CD4-positive, alpha-beta T cell treated with Interleukin-1 beta for 1 hour (primary cell): ENCODE measurements at regions not wholly inside any gene's neighbourhood (a gene's known extent, or its start where the extent isn't known, plus 50 kb on each side); places are given as distances from the start of the nearest gene placed in this dataset.
"Not testable (repeated sequence)": the region's sequence is repeated elsewhere in the genome, so short reads cannot be mapped to it uniquely, and the experiment has no call there.

Experiments
- DNase-seq, 2 donors: peaks; one replicate each; pipeline ENCODE4 v3.0.0-alpha.2; 2020 to 2022

DNA sequence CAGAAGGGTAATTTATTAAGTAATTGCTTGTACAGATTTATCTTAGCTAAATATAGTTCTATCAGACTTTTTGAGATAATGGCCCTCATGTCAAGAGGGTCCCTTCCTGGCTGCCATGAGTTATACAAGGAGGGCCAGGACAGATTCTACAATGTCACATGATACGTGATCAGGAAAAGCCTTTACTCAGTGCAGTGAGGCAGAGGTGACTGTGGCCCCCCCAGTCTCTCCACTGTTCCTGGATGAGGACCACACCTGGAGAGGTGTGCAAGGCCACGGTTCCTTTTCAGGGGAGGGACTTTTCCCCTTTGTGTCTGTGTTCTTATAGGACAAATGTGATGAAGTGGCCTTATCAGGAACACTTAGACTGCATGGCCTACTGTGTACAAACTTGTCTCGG, 54.3 kb upstream of the LRCH1 start:
- DNase-seq: no peak

DNA sequence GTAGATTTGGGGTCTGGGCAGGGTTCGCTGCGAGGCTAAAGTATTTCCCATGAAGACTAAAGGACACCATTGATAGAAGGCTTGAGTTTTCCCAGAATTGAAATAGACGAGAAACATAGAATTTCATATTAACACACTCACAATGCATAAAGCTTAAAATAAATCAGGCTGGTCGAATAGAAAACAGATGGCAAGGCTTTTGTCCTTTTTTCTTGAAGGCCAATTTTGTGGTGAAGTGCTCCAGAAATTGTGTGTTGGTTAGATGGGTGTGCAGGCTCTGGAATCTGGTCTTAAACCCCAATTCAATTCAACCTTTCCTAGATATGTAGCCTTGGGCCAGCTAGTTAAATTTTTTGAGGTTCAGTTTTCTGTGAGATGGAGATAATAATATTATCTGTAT, 56.9 kb upstream of the LRCH1 start:
- no peak for DNase-seq

DNA sequence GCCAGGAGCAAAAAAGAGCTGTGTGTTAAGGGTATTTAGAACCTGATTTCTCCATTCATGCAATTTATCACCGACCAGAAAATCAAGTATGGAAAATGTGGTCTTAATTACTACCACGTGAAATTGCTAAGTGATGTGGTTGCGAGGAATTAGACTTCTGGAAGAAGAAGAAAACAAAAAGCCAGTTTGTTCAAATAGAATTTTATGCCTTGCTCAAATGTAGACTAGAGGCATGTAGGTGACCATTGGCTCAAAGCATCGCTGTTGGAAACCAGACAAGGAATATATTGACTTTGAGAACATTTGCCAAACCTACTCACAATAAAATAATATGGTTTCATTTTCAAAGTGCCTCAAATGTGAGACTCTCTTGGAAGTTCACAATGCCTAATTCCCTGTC, 57.3 kb upstream of the LRCH1 start:
- DNase-seq: no peak

GRCh38 chr13:46495066-46495465, 57.9 kb upstream of the LRCH1 start:
- DNase-seq: no peak

DNA sequence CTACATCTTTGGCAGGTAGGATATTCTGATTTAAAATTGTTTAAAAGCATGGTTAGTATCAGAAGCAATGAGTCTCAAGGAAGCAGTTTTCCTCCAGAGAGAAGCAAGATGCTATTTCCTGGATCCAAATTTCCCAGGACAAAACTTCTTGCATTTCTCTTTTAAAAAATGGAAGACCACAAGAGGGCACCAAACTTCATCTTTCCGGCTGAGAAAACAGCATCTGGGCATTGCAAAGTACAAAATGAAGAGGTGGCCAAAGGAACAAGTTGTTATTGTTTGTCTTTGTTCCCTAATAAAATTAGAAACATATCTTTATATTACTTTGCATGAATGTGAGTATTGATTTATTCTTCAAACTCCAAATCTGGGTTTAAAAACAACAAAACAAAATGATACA, 60.0 kb upstream of the LRCH1 start:
- peak in 1 of 2 donors; percentile 30 for DNase-seq

- DNase-seq: no peak
These were observed 61.3 kb upstream of the LRCH1 start for GRCh38 chr13:46491641-46492040.

- not testable (repeated sequence) for DNase-seq
These were observed 62.3 kb upstream of the LRCH1 start for GRCh38 chr13:46490713-46491112.

GRCh38 chr13:46490129-46490528, 62.8 kb upstream of the LRCH1 start:
- no peak for DNase-seq

DNA sequence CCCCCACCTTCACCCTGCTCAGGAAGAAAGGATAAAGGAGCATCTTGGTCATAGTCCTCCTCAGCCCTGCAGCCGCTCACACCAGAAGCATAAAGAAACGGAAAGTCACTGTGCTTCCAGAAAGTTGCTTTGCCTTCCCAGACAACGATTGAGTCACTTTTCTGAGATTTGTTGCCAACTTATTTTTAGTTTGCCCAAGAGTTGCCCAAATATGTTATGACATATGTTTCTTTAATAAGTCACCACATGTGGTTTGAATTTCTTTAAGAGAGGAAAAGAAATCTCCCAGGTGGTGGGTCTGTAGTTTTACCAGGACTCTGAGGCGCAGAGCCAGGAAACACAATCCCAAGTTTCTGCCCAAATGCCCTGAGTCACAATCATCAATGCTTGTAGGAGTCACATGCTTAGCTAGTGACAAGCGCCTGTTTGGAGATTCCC, 63.4 kb upstream of the LRCH1 start:
- DNase-seq: no peak

DNA sequence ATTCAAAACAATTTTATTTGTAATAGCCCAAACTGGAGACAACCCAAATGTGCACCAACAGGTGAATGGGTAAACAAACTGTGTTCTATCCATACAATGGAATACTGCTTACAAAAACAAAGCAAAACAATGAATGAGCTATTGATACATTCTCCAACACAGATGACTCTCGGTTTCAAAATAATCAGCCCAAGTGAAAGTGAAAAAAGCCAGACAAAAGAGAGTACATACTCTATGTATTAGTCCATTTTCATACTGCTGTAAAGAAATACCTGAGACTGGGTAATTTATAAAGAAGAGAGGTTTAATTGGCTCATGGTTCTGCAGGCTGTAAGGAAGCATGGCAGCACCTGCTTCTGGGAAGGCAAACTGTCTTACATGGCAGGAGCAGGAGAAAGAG, 65.2 kb upstream of the LRCH1 start:
- DNase-seq: no peak

GRCh38 chr13:46486270-46486669, 66.7 kb upstream of the LRCH1 start:
- DNase-seq: no peak

DNA sequence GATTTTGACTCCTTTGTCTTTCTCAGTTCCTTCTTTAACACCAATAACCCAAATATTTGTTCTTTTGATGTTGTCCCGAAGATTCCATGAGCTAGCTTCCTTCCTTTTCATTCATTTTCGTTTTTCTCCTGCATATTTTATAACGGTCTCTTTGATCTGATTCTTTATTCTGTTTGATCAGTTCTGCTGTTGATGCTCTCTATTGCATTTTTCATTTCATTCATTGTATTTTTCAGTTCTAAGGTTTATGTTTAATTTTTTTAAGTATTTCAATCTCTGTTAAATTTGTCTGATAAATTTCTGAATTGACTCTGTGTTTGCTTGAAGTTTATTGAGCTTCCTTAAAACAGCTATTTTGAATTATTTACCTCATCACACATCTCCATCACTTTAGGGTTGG, 68.4 kb upstream of the LRCH1 start:
- DNase-seq: no peak

- no peak for DNase-seq
These were observed 71.8 kb upstream of the LRCH1 start for GRCh38 chr13:46481166-46481565.

DNA sequence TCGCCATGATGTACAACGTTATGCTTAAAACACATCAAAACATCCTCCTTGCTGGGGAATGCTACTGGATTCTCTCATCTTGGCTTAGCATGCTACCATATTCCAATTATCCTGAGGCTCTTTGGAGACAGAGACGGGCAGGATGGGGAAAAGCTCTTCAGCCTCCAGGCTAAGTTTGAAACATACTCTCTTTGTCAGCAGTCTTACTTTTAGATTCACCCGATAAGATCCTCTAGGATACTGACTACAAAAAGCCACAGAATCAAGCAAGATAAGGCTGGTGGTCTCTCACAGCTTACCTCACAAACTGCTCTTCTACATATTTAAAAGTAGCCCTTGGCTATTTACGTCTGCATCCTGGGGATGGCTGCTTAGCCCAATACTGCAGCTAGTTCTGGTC, 72.8 kb upstream of the LRCH1 start:
- no peak for DNase-seq

DNA sequence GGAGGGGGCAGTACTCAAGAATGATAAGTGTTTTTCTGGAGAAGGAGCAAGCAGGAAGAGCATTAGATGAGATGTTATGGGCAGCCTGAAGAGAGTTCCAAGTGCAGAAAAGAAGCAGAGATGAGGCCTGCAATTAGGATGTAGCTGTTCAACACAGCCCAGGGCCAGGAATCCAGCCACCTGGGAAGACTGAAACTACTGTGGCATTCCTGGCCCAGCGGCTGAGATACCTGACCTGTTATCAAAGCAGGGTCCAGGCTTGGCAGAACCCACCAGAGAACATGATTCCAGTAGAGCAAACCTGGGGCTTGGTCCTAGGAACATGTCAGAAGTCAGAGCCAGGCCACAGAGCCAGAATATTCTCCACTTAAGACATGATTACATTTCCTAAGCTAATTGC, 73.3 kb upstream of the LRCH1 start:
- DNase-seq: no peak

GRCh38 chr13:46479283-46479682, 73.7 kb upstream of the LRCH1 start:
- DNase-seq: no peak

- no peak for DNase-seq
These were observed 74.3 kb upstream of the LRCH1 start for GRCh38 chr13:46478651-46479050.

GRCh38 chr13:46476174-46476573, 76.8 kb upstream of the LRCH1 start:
- DNase-seq: no peak

GRCh38 chr13:46475541-46475991, 77.4 kb upstream of the LRCH1 start:
- no peak for DNase-seq

DNA sequence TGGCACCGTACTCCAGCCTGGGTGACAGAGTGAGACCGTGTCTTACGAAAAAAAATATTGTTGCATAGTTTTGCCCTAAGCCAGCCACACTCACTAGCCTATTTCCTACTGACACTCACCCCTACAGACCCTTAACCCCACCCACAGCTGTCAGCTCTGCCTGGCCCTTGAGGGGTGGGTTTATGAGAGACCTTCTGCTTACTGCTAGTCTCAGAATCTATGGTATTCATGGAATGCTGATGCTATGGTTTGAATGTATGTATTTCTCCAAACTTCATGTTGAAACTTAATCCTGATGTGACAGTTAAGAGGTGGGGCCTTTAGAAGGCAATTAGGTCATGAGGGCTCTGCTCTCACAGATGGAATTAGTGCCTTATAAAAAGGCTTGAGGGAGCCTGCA, 79.2 kb upstream of the LRCH1 start:
- no peak for DNase-seq

DNA sequence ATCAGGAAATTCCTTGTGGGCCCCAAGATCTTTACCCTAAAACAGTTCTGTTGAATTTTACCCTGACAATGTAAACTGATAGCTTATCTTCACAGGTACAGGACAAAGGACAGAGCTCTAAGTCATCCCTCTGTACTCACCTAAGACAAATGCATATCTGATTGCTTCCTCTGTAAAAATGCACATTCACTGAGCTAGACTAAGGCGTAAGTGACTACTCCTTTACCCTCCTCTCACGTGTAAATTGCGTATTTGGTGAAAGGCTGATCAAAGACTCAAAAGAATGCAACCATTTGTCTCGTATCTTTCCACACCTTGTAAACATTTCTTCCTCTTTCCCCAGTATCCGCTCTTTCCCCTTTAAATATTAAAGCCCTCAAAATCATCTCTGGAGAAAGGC, 80.6 kb upstream of the LRCH1 start:
- no peak for DNase-seq

GRCh38 chr13:46469699-46470098, 82.6 kb upstream of the RUBCNL start:
- not testable (repeated sequence) for DNase-seq

DNA sequence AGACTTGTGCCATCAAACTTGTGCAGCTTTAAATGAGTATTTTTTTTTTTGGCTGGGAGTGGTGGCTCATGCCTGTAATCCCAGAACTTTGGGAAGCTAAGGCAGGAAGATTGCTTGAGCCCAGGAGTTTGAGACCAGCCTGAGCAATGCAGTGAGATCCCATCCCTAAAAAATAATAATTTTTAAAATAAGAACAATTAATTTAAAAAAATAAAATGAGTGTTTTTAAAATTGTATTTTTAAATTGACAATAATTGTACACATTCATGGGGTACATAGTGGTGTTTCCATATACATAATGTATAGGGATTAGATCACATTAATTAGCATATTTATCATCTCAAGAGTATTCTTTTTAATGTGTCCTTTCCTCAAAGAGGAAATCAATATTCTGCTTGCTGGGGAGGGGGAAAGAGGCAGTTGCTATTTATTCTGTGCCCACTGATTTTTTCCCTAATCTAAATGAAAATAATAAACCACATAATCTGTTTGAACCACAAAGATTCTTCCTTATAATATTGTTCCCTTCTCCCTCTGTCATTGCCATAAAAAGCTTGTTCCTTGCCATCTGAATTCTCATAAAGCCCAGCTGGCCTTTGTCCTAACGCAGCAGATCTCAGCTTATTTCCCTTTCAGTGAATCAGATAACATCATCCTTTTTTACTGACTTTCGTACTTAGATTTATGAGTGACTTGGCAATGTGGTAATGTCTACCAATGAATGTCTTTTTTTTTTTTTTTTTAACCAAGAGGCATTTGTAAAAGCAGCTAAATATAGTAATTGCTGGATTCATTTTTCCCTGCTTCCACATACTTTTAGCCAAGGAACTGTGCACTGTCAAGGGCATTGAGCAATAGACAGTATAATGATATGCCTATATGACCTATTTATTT, 81.8 kb upstream of the RUBCNL start:
- no peak for DNase-seq

GRCh38 chr13:46467694-46468093, 80.6 kb upstream of the RUBCNL start:
- DNase-seq: not testable (repeated sequence)

- DNase-seq: not testable (repeated sequence)
These were observed 79.0 kb upstream of the RUBCNL start for GRCh38 chr13:46466074-46466473.
